Retina (tissue), 1 donor: ENCODE measurements at regions not wholly inside any gene's neighbourhood (a gene's known extent, or its start where the extent isn't known, plus 50 kb on each side); places are given as distances from the start of the nearest gene placed in this dataset.
"Not testable (repeated sequence)": the region's sequence is repeated elsewhere in the genome, so short reads cannot be mapped to it uniquely, and the experiment has no call there.

Experiments
- DNase-seq: peaks from one replicate; pipeline ENCODE4 v3.0.0-alpha.2; 2016

DNA sequence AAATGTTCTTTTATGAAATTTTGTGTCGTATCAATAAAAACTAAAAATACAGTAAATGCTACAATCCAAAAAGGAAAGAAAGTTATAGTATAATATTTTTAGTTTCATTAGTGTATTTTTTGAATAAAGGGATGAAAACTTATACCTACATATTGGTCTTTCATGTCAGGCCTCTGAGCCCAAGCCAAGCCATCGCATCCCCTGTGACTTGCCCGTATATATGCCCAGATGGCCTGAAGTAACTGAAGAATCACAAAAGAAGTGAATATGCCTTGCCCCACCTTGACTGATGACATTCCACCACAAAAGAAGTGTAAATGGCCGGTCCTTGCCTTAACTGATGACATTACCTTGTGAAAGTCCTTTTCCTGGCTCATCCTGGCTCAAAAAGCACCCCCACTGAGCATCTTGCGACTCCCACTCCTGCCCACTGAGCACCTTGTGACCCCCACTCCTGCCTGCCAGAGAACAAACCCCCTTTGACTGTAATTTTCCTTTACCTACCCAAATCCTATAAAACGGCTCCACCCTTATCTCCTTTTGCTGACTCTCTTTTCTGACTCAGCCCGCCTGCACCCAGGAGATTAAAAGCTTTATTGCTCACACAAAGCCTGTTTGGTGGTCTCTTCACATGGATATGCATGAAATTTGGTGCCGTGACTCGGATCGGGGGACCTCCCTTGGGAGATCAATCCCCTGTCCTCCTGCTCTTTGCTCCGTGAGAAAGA lies 108.2 kb upstream of the PELI1 start:
- DNase-seq: not testable (repeated sequence)

- not testable (repeated sequence) for DNase-seq
These were observed 109.2 kb upstream of the PELI1 start for GRCh38 chr2:64253421-64253820.

- DNase-seq: no peak
These were observed 114.3 kb upstream of the PELI1 start for GRCh38 chr2:64258566-64258965.

GRCh38 chr2:64259312-64259711 lies 115.1 kb upstream of the PELI1 start:
- no peak for DNase-seq

- no peak for DNase-seq
These were observed 116.0 kb upstream of the PELI1 start for GRCh38 chr2:64260093-64260803.

GRCh38 chr2:64260817-64261216 lies 116.6 kb upstream of the PELI1 start:
- DNase-seq: no peak

DNA sequence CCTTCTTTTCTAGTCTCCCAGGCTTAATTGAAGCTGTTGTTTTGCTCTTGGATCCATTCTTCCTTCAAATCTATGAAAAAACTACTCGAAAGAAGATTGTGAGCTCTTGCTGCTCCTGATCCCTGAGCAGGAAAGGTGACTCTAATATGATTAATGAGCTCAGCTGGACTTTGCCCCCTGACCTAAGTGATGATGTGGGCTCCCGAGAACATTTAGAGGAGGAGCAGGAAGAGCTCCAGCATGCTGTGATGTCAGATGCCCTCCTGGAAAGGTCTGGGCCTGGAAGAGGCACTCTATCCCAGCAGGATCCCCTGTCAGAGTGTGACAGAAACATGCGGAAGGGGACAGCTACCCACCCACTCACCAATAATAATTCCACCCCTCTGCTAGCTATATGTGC lies 117.9 kb upstream of the PELI1 start:
- no peak for DNase-seq

DNA sequence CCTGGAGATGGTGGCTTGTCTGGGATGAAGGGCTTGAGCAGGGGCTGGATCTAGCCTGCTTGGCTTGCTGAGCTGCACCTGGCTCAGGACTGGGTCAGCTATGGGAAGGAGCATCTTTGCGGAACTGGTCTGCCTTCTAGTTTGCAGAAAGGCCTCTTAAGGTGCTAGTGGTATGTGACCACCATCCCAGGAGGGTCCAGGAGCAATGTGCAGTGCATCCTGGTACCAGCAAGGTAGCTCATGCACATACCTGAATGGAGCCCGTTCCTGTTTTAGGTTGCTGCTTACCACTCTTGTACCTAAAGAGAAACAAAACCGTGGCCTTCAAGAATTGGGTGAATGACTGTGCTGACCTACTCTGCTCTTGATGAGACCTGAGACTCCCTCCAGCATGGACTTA lies 118.6 kb upstream of the PELI1 start:
- no peak for DNase-seq

- no peak for DNase-seq
These were observed 119.1 kb upstream of the PELI1 start for GRCh38 chr2:64263315-64263714.

DNA sequence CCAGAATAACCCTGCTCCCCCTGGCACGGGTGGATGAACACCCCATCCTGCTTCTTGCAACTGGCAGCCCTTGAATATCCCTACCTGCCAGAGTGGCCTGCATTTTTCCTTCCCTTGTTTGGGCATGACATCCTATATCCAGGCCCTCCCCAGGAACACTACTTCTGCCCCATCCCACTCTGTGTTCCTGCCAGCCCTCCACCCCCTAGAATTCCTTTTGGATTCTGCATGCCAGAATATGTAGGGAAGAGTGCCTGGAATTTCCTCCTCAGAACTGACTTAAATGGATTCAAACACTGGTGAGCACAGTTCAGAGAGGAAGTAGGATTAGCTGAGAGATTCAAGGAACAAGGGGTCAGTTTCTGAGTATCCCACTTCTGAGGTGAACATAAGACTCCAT lies 123.5 kb upstream of the PELI1 start:
- DNase-seq: no peak

- no peak for DNase-seq
These were observed 124.3 kb upstream of the PELI1 start for GRCh38 chr2:64268330-64269048.

DNA sequence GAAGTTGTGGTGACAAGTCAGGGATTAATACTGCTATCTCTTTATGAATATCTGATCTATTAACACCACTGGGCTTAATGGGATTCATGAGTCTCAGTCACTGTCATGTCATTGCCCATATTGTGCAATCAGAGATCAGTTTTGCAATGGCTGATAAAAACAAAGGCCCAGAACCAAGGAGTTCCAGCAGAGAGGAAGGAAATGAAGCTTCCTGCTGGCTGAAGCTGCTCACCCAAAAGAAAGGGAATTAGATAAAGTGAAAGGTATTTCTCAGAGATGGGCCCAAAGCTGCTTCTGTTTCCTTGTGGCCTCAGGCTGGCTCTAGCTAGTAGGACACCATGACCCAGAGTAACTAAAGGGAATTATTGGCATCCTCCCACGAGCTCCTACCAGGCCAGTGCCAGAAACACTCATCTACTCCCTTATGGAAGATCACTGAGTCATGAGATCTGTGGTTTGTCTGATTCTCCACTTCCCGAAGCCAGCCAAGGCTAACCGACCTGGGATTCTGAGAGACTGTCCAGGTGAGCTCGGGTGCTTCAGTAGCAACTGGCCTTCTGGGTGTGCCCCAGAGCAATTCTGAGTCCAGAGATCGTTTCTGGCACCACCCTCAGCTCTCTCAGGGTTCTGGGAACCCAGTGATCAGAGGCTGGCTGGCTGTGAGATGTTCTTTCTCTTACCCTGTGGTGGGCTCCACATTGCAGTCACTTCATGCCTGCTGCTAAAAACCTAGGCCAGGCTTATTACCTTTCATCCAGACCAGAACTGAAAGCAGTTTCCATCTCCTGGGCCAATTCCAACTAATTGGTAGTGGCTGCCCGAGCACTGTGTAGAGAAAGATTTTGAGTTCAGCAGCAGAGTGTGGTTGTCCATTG lies 129.5 kb upstream of the PELI1 start:
- no peak for DNase-seq

GRCh38 chr2:64274399-64275173 lies 130.4 kb upstream of the PELI1 start:
- DNase-seq: no peak

DNA sequence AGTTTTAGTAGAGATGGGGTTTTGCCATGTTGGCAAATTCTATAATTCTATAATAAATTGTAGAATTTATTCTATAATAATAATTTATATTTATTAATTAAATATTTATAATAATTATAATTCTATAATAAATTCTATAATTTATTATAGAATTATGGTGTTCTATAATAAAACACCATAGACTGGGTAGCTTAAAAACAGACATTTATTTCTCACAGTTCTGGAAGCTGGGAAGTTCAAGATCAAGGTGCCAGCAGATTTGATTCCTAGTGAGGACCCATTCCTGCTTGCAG lies 130.9 kb upstream of the PELI1 start:
- no peak for DNase-seq

GRCh38 chr2:64276417-64277095 lies 132.3 kb upstream of the PELI1 start:
- DNase-seq: no peak

GRCh38 chr2:64277101-64277849 lies 133.1 kb upstream of the PELI1 start:
- no peak for DNase-seq

DNA sequence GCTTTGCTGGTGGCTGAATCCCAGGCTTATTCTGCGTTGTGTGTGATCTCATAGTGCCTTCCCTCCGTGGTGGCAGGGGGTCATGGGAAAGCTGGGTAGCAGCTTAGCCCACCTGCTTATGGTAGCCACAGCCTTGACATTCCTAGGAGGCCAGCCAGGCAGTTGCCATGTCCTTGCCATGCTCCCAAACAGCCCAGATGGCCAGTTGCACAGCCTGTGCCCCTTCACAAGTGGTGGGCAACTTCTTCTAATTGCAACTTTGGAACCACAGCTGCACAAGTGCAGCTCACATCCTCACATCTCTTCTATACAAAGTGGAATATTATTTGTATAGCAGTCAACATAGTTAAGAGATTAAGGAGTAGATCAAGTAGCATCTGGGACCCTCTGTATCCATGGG lies 136.6 kb upstream of the PELI1 start:
- not testable (repeated sequence) for DNase-seq

DNA sequence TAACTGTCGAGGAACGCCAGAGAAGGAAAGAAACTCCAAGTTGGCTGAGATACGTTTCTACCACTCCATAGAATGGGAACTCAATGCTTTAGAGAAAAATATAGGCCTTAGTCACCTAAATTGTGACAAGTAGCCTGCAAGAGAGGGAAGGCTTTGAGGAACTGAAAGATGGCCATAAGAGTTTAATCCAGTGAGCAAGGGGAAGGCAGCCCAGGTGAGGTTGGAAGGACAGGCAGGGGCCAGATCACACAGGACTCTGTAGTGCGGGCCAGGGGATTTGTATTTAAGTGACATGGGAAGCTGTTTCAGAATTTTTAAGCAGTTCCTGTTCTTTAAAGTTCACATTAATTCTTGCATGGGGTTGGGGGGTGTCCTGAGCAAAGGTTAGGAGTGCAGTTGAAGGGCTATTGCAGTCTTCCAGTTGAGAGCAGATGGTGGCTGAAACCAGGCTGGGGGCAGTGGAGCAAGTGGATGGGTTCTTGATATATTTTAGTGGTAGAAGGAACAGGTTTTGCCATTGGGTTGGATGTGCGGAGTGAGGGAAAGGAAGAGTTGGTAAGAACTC lies 138.9 kb upstream of the PELI1 start:
- no peak for DNase-seq

DNA sequence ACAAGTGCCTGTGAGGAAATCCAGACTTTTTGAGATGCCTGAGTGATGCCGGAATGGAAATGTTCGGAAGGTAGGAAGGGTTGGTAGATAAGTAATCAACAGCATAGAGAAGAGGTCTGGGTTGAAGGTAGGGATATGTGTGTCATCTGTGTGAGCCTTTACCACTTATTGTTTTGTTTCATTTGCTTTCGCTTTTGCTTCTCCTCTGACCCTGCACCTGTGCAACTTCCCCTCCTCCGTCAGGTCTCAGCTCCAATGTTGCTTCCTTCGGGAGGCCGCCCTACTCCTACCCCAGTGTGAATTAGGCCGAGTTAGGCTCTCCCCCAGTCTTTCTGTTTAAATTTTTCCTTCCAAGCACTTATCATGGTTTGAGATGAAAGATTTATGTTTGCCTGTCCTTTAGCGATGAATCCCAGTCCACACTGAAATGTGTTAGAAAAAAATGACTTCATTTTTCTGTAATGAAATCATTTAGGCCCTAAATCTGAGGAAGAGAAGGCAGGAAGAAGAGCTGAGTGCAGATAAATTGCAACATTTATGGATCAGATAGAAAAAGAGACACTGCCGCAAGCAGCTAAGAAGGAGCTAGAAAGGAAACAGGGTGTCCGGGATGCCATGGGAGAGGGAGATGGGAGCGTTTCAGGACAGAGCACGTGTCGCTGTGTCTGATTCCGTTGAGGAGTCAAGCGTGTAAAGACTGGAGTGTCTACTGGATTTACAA lies 139.6 kb upstream of the PELI1 start:
- no peak for DNase-seq

DNA sequence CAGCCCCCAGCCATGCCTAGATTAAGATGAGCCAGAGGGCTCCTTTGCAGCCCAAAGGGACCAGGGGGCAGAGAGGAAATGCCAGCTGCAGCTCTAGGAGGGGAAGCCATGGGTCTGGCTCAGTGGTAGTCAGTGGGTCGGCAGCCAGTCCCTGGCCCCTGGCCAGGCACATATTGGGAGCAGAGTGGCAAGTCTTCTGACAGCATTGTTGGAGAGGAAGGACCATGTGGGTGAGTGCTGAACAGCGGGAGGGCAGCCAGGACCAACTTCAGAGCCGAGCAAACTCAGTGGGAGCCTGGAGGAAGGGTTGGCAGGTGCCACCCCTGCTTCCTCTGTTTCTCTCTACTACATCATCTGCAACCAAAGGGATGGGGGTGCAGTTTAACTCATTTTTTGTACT lies 140.5 kb upstream of the PELI1 start:
- DNase-seq: no peak
